GM12878 (cell line): ENCODE measurements at regions not wholly inside any gene's neighbourhood (a gene's known extent, or its start where the extent isn't known, plus 50 kb on each side); places are given as distances from the start of the nearest gene placed in this dataset.

Experiments used
- ATAC-seq: fragments of 200-7000 bp; cut with Tn5 transposase; 3 replicates; pipeline ENCODE4 v1.9.1; 2020; ENCODE audit warnings: mild to moderate bottlenecking, moderate library complexity
- BruUV-seq: library from RNA; stranded (reverse); fragments of 400-500 nt; replicated peaks from 2 replicates; lab custom pipeline; 2021; lab: Mats Ljungman, UMichigan
- CTCF ChIA-PET: fragments of 300-600 bp; sonication (Branson Sonifier 250); formaldehyde crosslinking; extraction: SDS; loops from one replicate; lab custom pipeline; 2021; ENCODE audit warnings: inconsistent platforms; lab: Yijun Ruan, JAX
- POLR2A ChIA-PET: fragments of 350-600 bp; formaldehyde crosslinking; extraction: SDS; loops from one replicate; lab custom pipeline; 2021; ENCODE audit warnings: inconsistent platforms; lab: Charles Lee
- RAD21 ChIA-PET: fragments of 300-600 bp; sonication (Branson Sonifier 250); formaldehyde crosslinking; loops from one replicate; lab custom pipeline; 2023; ENCODE audit warnings: antibody characterized with exemption; ENCODE audit not compliant: unreplicated experiment; lab: Charles Lee
- SMC1A ChIA-PET: fragments of 300-600 bp; sonication (Branson Sonifier 250); formaldehyde crosslinking; loops from one replicate; lab custom pipeline; 2023; ENCODE audit not compliant: unreplicated experiment, uncharacterized antibody; lab: Charles Lee
- DNase-seq: peaks from one replicate; pipeline ENCODE4 v3.0.0-alpha.2; 2011; ENCODE audit warnings: low read depth, low spot score
- FAIRE-seq: peaks from 3 replicates; lab custom pipeline; 2011; peaks lifted over from hg19 to GRCh38; lab: Jason Lieb, UNC
- H2AFZ ChIP-seq: 2 replicates; pipeline ENCODE4 v1.6.0; 2011; ENCODE audit warnings: low read depth, low read length, control low read depth; ENCODE audit not compliant: control insufficient read depth
- H3K27ac ChIP-seq: 2 replicates; pipeline ENCODE4 v1.5.1; 2011; ENCODE audit warnings: control low read depth; ENCODE audit not compliant: control insufficient read depth, insufficient read depth
- H3K27me3 ChIP-seq, 2 experiments: replicated peaks in 1 of 2; 2 replicates each; pipeline versions ENCODE4 v1.6.0 to v1.6.1; 2011; ENCODE audit warnings: low read length in 1 of 2; ENCODE audit not compliant: control insufficient read depth in 2 of 2, insufficient read depth in 2 of 2
- H3K36me3 ChIP-seq, 2 experiments: 2 replicates each; pipeline ENCODE4 v1.5.1; 2011; ENCODE audit warnings: low read length in 1 of 2; ENCODE audit not compliant: control insufficient read depth in 2 of 2, insufficient read depth in 2 of 2
- H3K4me1 ChIP-seq: 2 replicates; pipeline ENCODE4 v1.6.1; 2011; ENCODE audit warnings: mild to moderate bottlenecking, low read length, moderate library complexity, mixed read lengths; ENCODE audit not compliant: control insufficient read depth, insufficient read depth
- H3K4me2 ChIP-seq: 2 replicates; pipeline ENCODE4 v1.6.0; 2011; ENCODE audit warnings: control low read depth; ENCODE audit not compliant: control insufficient read depth, insufficient read depth
- H3K4me3 ChIP-seq: fragments of 200-600 bp; sonication (generic); 2 replicates; pipeline ENCODE4 v1.5.1; 2016
- H3K79me2 ChIP-seq: 2 replicates; pipeline ENCODE4 v1.6.0; 2011; ENCODE audit warnings: low read length; ENCODE audit not compliant: control insufficient read depth, insufficient read depth
- H3K9ac ChIP-seq: 2 replicates; pipeline ENCODE4 v1.8.0; 2011; ENCODE audit warnings: low read length, control low read depth, mixed read lengths; ENCODE audit not compliant: control insufficient read depth, insufficient read depth
- H3K9me3 ChIP-seq: replicated peaks from 3 replicates; pipeline ENCODE4 v1.5.1; 2011; ENCODE audit warnings: mild to moderate bottlenecking, low read length; ENCODE audit not compliant: control insufficient read depth, insufficient read depth
- H4K20me1 ChIP-seq: 2 replicates; pipeline ENCODE4 v1.6.0; 2011; ENCODE audit not compliant: control insufficient read depth, insufficient read depth
- ATF7 ChIP-seq: fragments of 450-650 bp; IDR thresholded peaks from 2 replicates; pipeline ENCODE4 v1.6.1; 2016; ENCODE audit warnings: low read depth, mild to moderate bottlenecking
- FOXK2 ChIP-seq: fragments of 450-650 bp; IDR thresholded peaks from 2 replicates; pipeline ENCODE4 v1.6.1; 2017; ENCODE audit warnings: mild to moderate bottlenecking, moderate library complexity
- FOXM1 ChIP-seq: IDR thresholded peaks from 2 replicates; pipeline ENCODE4 v1.6.1; 2012; ENCODE audit warnings: low read depth, mild to moderate bottlenecking, inconsistent platforms, low read length, moderate library complexity
- HCFC1 ChIP-seq: fragments of 150-350 bp; IDR thresholded peaks from 2 replicates; pipeline ENCODE4 v1.6.1; 2014; ENCODE audit warnings: low read length
- JUND ChIP-seq: IDR thresholded peaks from 2 replicates; pipeline ENCODE4 v1.6.1; 2012; ENCODE audit warnings: low read depth, mild to moderate bottlenecking, low read length, improper control_type of control experiment, moderate library complexity
- KDM1A ChIP-seq: fragments of 200-600 bp; sonication (generic); IDR thresholded peaks from 2 replicates; pipeline ENCODE4 v1.6.1; 2016; ENCODE audit warnings: borderline replicate concordance
- MEF2A ChIP-seq: IDR thresholded peaks from 2 replicates; pipeline ENCODE4 v1.6.1; 2011; ENCODE audit warnings: low read depth, mild to moderate bottlenecking, low read length, moderate library complexity; ENCODE audit not compliant: insufficient read depth
- NFYA ChIP-seq: IDR thresholded peaks from 2 replicates; pipeline ENCODE4 v1.6.1; 2011; ENCODE audit warnings: low read depth, mild to moderate bottlenecking, low read length, improper control_type of control experiment, borderline replicate concordance
- NKRF ChIP-seq: fragments of 450-650 bp; conservative IDR thresholded peaks from 2 replicates; pipeline ENCODE4 v1.6.1; 2017; ENCODE audit warnings: mild to moderate bottlenecking, moderate library complexity
- NR2F1 ChIP-seq: fragments of 450-650 bp; conservative IDR thresholded peaks from 2 replicates; pipeline ENCODE4 v1.6.1; 2017; ENCODE audit warnings: mild to moderate bottlenecking
- PKNOX1 ChIP-seq: fragments of 450-650 bp; IDR thresholded peaks from 2 replicates; pipeline ENCODE4 v1.6.1; 2016; ENCODE audit warnings: mild to moderate bottlenecking
- POLR2A ChIP-seq: IDR thresholded peaks from 2 replicates; pipeline ENCODE4 v1.6.1; 2011; ENCODE audit warnings: low read depth, mild to moderate bottlenecking, low read length
- POU2F2 ChIP-seq: IDR thresholded peaks from 3 replicates; pipeline ENCODE4 v1.6.1; 2011; ENCODE audit warnings: low read depth, mild to moderate bottlenecking, low read length, borderline replicate concordance
- SREBF1 ChIP-seq: IDR thresholded peaks from 2 replicates; pipeline ENCODE4 v1.6.1; 2012; ENCODE audit warnings: mild to moderate bottlenecking, low read length
- TARDBP ChIP-seq: IDR thresholded peaks from 2 replicates; pipeline ENCODE4 v1.6.1; 2016; ENCODE audit warnings: borderline replicate concordance
- ZNF384 ChIP-seq: IDR thresholded peaks from 2 replicates; pipeline ENCODE4 v1.6.1; 2012; ENCODE audit warnings: low read depth, mild to moderate bottlenecking, low read length, improper control_type of control experiment, borderline replicate concordance
- WGBS: methylation state at CpG from one replicate; pipeline ENCODE4 v1.1.6; 2016; ENCODE audit warnings: low lambda C conversion rate; ENCODE audit not compliant: insufficient replicate concordance, insufficient coverage; ENCODE audit errors: missing lambda C conversion rate; 5-methylcytosine and 5-hydroxymethylcytosine counted together
- in situ Hi-C: fragments of 300-500 bp; cut with MboI; formaldehyde crosslinking; loops from 9 replicates; pipeline ENCODE4 v1.14.3; 2018; ENCODE audit warnings: mixed read lengths
- intact Hi-C: fragments of 100-400 bp; cut with micrococcal nuclease; formaldehyde crosslinking; loops from one replicate; pipeline ENCODE4 v1.14.2; 2022; ENCODE audit not compliant: unreplicated experiment
- TF ChIP-seq, protein P1 (sequence below): IDR thresholded peaks from 2 replicates; pipeline ENCODE4 v1.6.1; 2012; ENCODE audit warnings: low read depth, low read length, improper control_type of control experiment

- TF ChIP-seq NKRF (no peak), HCFC1 (no peak)
These were observed 376.6 kb downstream of the RPS24 start (continued) for GRCh38 chr10:78410046-78410965.

- DNase-seq (no peak), FAIRE-seq (no peak), ATAC-seq (no peak)
- ChIA-PET RAD21 (no interaction called here), SMC1A (no interaction called here), CTCF (no interaction called here), POLR2A (no interaction called here)
- Histone ChIP-seq H3K79me2 (no peaks in the 10 kb centered on the region), H3K4me1 (no peaks in the 10 kb centered on the region), H3K9me3 (no peaks in the 10 kb centered on the region), H3K36me3 (no peaks in the 10 kb centered on the region), H4K20me1 (no peaks in the 10 kb centered on the region), H3K4me3 (no peak overlapping the region), H3K4me2 (no peak overlapping the region), H3K27me3 (no peaks in the 10 kb centered on the region; a peak in 2 of 4 replicates), H3K27ac (no peak overlapping the region), H2AFZ (no peak overlapping the region), H3K9ac (no peak overlapping the region)
- in situ Hi-C loops: no loop called here
- no TSS peak for BruUV-seq
- TF ChIP-seq NR2F1 (no peak), JUND (no peak), ATF7 (no peak), NFYA (no peak), ZNF384 (no peak), FOXK2 (no peak), TARDBP (no peak), KDM1A (no peak), POLR2A (no peak), PKNOX1 (no peak), SREBF1 (no peak), FOXM1 (no peak), MEF2A (no peak), POU2F2 (no peak)
- TF ChIP-seq, protein P1, sequence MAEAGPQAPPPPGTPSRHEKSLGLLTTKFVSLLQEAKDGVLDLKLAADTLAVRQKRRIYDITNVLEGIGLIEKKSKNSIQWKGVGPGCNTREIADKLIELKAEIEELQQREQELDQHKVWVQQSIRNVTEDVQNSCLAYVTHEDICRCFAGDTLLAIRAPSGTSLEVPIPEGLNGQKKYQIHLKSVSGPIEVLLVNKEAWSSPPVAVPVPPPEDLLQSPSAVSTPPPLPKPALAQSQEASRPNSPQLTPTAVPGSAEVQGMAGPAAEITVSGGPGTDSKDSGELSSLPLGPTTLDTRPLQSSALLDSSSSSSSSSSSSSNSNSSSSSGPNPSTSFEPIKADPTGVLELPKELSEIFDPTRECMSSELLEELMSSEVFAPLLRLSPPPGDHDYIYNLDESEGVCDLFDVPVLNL: no peak
- WGBS: 43% methylated on average over 2 of the region's 2 CpGs
- intact Hi-C loops: no loop called here
These were observed 378.1 kb downstream of the RPS24 start for GRCh38 chr10:78411716-78412115.
